Small intestine (tissue), 7 donors: ENCODE measurements at regions not wholly inside any gene's neighbourhood (a gene's known extent, or its start where the extent isn't known, plus 50 kb on each side); places are given as distances from the start of the nearest gene placed in this dataset.
"Not testable (repeated sequence)": the region's sequence is repeated elsewhere in the genome, so short reads cannot be mapped to it uniquely, and the experiment has no call there.

Experiments used
- DNase-seq, 2 donors: peaks; one replicate each; pipeline versions ENCODE4 v3.0.0 to v3.0.0-alpha.2; 2013
- FAIRE-seq: peaks from 2 replicates; lab custom pipeline; 2012; peaks lifted over from hg19 to GRCh38; lab: Jason Lieb, UNC
- H3K27ac ChIP-seq, 3 donors: one replicate each; pipeline ENCODE4 v1.5.1; 2013; ENCODE audit warnings: low read length in 2 of 3, mild to moderate bottlenecking in 2 of 3, control low read depth in 1 of 3, inconsistent platforms in 1 of 3, low read depth in 1 of 3, moderate library complexity in 1 of 3
- H3K27me3 ChIP-seq, 3 donors: one replicate each; pipeline ENCODE4 v1.6.1; 2013; ENCODE audit warnings: low read length in 3 of 3, inconsistent platforms in 1 of 3; ENCODE audit not compliant: control insufficient read depth in 3 of 3, insufficient read depth in 3 of 3
- H3K36me3 ChIP-seq, 3 donors: one replicate each; pipeline ENCODE4 v1.6.1; 2013; ENCODE audit warnings: low read length in 3 of 3, inconsistent platforms in 1 of 3, low read depth in 1 of 3, mild to moderate bottlenecking in 1 of 3, moderate library complexity in 1 of 3; ENCODE audit not compliant: control insufficient read depth in 3 of 3, insufficient read depth in 2 of 3
- H3K4me1 ChIP-seq, 3 donors: one replicate each; pipeline ENCODE4 v1.6.1; 2013; ENCODE audit warnings: low read length in 2 of 3, inconsistent platforms in 1 of 3, low read depth in 1 of 3, mild to moderate bottlenecking in 1 of 3, moderate library complexity in 1 of 3; ENCODE audit not compliant: control insufficient read depth in 3 of 3, insufficient read depth in 2 of 3
- H3K4me3 ChIP-seq, 3 donors: one replicate each; pipeline ENCODE4 v1.5.1; 2013; ENCODE audit warnings: low read length in 3 of 3, control low read depth in 1 of 3, inconsistent platforms in 1 of 3, low read depth in 1 of 3, mild to moderate bottlenecking in 1 of 3, moderate library complexity in 1 of 3
- H3K9me3 ChIP-seq, 2 donors: one replicate each; pipeline ENCODE4 v1.6.1; 2013; ENCODE audit warnings: low read depth in 1 of 2, low read length in 1 of 2; ENCODE audit not compliant: control insufficient read depth in 2 of 2, insufficient read depth in 1 of 2
- WGBS, 3 donors: extraction: QIAGEN DNeasy Blood & Tissue Kit; methylation state at CpG; one replicate each; pipeline ENCODE4 v1.1.7; 2013; 5-methylcytosine and 5-hydroxymethylcytosine counted together
- donor health status: healthy with polysubstance abuse.
- donor health status: control.
- donor health status: control.
- donor health status: Bipolar disorder and iron deficiency.
- donor health status: healthy.

DNA sequence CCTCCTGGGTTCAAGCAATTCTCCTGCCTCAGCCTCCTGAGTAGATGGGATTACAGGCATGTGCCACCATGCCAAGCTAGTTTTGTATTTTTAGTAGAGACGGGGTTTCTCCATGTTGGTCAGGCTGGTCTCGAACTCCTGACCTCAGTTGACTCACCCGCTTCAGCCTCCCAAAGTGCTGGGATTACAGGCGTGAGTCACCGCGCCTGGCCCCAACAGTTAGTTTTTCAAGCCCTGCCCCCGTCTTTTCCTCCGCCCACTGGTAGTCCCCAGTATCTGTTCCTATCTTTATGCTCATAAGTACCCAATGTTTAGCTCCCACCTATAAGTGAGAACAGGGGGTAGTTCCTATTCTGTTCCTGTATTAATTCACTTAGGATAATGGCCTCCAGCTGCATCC lies 116.6 kb upstream of the TBX3 start:
- H3K4me1 ChIP-seq, FAIRE-seq: not testable (repeated sequence)
- WGBS, 3 donors = 81 to 96% (median 94%) methylated on average over 7 to 8 of the region's 8 CpGs

GRCh38 chr12:114799574-114800487 lies 115.9 kb upstream of the TBX3 start:
- H3K36me3 ChIP-seq = no peaks in the 10 kb centered on the region
- DNase-seq (peak; percentile 54 to 63), FAIRE-seq (no peak)
- WGBS, 3 donors = 36 to 46% (median 37%) methylated on average over 16 of the region's 16 CpGs
- peak overlapping the region in 1 of 3 donors; percentile 28 for H3K27ac ChIP-seq
- H3K27me3 ChIP-seq = no peaks in the 10 kb centered on the region
- peaks cover 0 to 2% (median 2%) of the 10 kb centered on the region in 3 donors for H3K4me1 ChIP-seq
- H3K9me3 ChIP-seq = no peaks in the 10 kb centered on the region
- H3K4me3 ChIP-seq = no peak overlapping the region

More for the DNA sequence above, 116.6 kb upstream of the TBX3 start:
- not testable (repeated sequence) for H3K27me3 ChIP-seq, DNase-seq, H3K27ac ChIP-seq, H3K9me3 ChIP-seq, H3K36me3 ChIP-seq, H3K4me3 ChIP-seq

GRCh38 chr12:114794049-114794558 lies 110.1 kb upstream of the TBX3 start:
- Histone ChIP-seq H3K4me3 (no peak overlapping the region), H3K4me1 (no peaks in the 10 kb centered on the region), H3K36me3 (no peaks in the 10 kb centered on the region), H3K27ac (no peak overlapping the region), H3K27me3 (no peaks in the 10 kb centered on the region), H3K9me3 (no peaks in the 10 kb centered on the region)
- DNase-seq (no peak), FAIRE-seq (no peak)
- 81 to 91% (median 85%) methylated on average over 8 of the region's 8 CpGs for WGBS, 3 donors

DNA sequence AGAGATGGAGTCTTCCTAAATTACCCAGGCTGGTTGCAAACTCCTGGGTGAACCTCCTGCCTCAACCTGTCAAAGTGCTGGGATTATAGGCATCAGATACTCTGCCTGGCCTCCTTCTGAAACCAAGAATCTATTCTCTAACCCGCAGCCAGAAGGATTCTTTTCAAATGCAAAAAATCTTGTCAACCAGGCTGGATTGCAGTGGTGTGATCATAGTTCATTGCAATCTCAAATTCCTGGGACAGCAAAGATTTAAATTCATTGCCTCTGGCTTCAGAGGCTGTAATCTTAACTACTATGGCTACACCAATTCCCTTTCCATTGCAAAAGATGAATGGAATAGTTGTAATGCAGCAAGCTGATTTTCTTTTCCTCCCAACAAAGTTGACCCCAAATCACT lies 106.3 kb upstream of the TBX3 start:
- H3K36me3 ChIP-seq = no peaks in the 10 kb centered on the region
- DNase-seq = no peak
- no peak overlapping the region for H3K4me3 ChIP-seq
- no peaks in the 10 kb centered on the region for H3K4me1 ChIP-seq
- 83 to 95% (median 93%) methylated on average over 1 of the region's 1 CpG for WGBS, 3 donors
- H3K27me3 ChIP-seq = no peaks in the 10 kb centered on the region
- no peak for FAIRE-seq
- H3K27ac ChIP-seq = no peak overlapping the region
- H3K9me3 ChIP-seq = no peaks in the 10 kb centered on the region

DNA sequence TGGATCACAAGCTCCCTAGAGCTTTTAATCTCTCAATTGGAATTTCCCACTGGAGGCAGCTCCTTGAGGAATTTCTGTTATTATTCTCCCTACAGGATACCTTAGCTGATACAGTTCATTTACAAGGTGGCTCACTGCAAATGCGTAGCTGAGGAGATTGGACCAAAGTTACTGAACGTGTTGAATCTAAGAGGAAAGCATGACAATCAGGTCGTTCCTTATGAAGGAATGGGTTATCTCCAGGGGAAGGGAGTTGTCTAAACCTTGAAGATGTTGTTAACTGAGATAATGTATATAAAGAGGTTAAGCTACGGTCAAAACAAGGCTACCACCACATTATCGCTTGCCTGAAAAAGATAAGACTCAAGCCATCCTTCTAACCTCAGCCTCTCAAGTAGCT lies 105.8 kb upstream of the TBX3 start:
- WGBS, 3 donors = 76 to 84% (median 83%) methylated on average over 5 of the region's 5 CpGs
- FAIRE-seq = no peak
- no peaks in the 10 kb centered on the region for H3K27me3 ChIP-seq

DNA sequence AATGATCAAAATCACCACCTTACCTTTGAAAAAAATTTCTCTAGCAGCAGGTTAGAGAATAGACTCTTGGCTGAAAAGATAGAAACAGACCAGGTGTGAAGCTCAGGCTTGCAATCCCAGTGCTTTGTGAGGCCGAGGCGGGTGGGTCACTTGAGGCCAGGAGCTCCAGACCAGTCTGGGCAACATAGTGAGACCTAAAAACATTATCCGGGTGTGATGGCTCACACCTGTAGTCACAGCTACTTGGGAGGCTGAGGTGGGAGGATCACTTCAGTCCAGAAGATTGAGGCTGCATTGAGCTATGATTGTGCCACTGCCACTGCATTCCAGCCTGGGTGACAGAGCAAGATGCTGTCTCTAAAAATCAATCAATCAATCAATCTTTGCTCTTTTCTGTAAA lies 105.3 kb upstream of the TBX3 start:
- Histone ChIP-seq H3K4me3 (no peak overlapping the region), H3K36me3 (no peaks in the 10 kb centered on the region), H3K27ac (no peak overlapping the region), H3K9me3 (no peaks in the 10 kb centered on the region), H3K4me1 (no peaks in the 10 kb centered on the region), H3K27me3 (no peaks in the 10 kb centered on the region)
- FAIRE-seq (no peak), DNase-seq (no peak)
- 89 to 98% (median 91%) methylated on average over 3 of the region's 3 CpGs for WGBS, 3 donors

More for the DNA sequence above, 105.8 kb upstream of the TBX3 start:
- H3K27ac ChIP-seq = no peak overlapping the region
- no peak overlapping the region for H3K4me3 ChIP-seq
- no peaks in the 10 kb centered on the region for H3K9me3 ChIP-seq
- no peaks in the 10 kb centered on the region for H3K36me3 ChIP-seq
- no peaks in the 10 kb centered on the region for H3K4me1 ChIP-seq
- DNase-seq = no peak

DNA sequence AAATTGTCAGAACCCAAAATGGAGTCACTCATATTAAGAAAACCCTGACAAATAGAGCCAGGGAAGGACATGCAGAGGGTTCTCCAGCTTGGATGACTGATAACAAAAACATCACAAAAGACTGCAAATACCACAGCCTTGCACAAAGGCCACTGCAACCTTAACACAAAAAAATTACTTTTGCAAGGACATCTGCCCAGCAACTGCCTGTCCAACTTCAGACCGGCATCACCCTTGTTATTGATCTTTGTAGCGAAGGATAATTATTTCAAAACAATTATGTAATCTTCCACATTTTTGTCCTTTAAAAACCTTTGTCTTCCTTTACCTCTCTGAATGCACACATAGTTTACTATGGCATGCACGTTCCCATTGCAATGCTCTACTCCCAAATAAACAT lies 100.6 kb upstream of the TBX3 start:
- FAIRE-seq (no peak), DNase-seq (no peak)
- 68 to 87% (median 76%) methylated on average over 3 of the region's 3 CpGs for WGBS, 3 donors
- Histone ChIP-seq H3K27me3 (no peaks in the 10 kb centered on the region), H3K4me1 (no peaks in the 10 kb centered on the region), H3K36me3 (no peaks in the 10 kb centered on the region), H3K9me3 (no peaks in the 10 kb centered on the region), H3K27ac (no peak overlapping the region), H3K4me3 (no peak overlapping the region)

DNA sequence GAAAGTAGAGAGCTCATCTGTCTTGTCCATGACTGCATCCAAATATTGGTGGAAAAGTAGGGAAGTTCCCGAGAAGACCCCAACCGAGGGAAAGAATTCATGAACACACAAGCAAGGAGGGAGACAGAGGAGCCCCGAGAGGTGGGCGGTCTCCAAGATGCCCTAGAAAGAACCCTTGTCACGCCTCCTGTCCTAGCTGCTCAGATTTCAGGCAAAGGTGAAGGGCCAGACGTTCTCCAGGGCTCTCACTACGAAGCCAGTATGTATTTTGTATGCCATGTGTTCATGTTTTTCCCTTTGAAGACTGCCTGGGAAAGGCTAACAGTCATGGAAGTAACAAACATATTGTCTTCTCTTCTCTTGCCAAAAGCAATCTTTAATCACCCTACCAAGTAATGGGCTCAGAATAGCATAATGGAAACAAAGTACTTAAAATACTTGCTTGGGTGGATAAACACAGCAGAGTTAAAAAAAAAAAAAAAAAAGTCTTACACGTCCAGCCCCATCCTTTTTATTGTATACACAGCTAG lies 99.2 kb upstream of the TBX3 start:
- Histone ChIP-seq H3K9me3 (no peaks in the 10 kb centered on the region), H3K4me3 (no peak overlapping the region), H3K27ac (no peak overlapping the region), H3K27me3 (no peaks in the 10 kb centered on the region), H3K4me1 (no peaks in the 10 kb centered on the region), H3K36me3 (no peaks in the 10 kb centered on the region)
- WGBS, 3 donors = 53 to 74% (median 70%) methylated on average over 8 of the region's 8 CpGs
- no peak for DNase-seq
- FAIRE-seq = no peak
